Large intestine (tissue), 3 donors: ENCODE measurements at regions not wholly inside any gene's neighbourhood (a gene's known extent, or its start where the extent isn't known, plus 50 kb on each side); places are given as distances from the start of the nearest gene placed in this dataset.
"Not testable (repeated sequence)": the region's sequence is repeated elsewhere in the genome, so short reads cannot be mapped to it uniquely, and the experiment has no call there.

Experiments used
- DNase-seq, 2 donors: peaks; one replicate each; pipeline versions ENCODE4 v3.0.0 to v3.0.0-alpha.2; 2013
- H3K27ac ChIP-seq: one replicate; pipeline ENCODE4 v1.5.1; 2013; ENCODE audit warnings: low read length
- H3K27me3 ChIP-seq: 2 replicates; pipeline ENCODE4 v1.6.1; 2013; ENCODE audit warnings: low read length; ENCODE audit not compliant: control insufficient read depth, insufficient read depth
- H3K36me3 ChIP-seq: 2 replicates; pipeline ENCODE4 v1.6.1; 2013; ENCODE audit warnings: low read length; ENCODE audit not compliant: control insufficient read depth, insufficient read depth
- H3K4me1 ChIP-seq: one replicate; pipeline ENCODE4 v1.6.1; 2013; ENCODE audit warnings: low read length; ENCODE audit not compliant: control insufficient read depth, insufficient read depth
- H3K4me3 ChIP-seq: one replicate; pipeline ENCODE4 v1.5.1; 2013; ENCODE audit warnings: low read length
- H3K9me3 ChIP-seq: one replicate; pipeline ENCODE4 v1.6.1; 2013; ENCODE audit warnings: mild to moderate bottlenecking, low read depth, low read length, moderate library complexity; ENCODE audit not compliant: control insufficient read depth
- WGBS: methylation state at CpG from one replicate; pipeline ENCODE4 v1.1.5; 2013; ENCODE audit warnings: low lambda C conversion rate; ENCODE audit not compliant: insufficient coverage; 5-methylcytosine and 5-hydroxymethylcytosine counted together

DNA sequence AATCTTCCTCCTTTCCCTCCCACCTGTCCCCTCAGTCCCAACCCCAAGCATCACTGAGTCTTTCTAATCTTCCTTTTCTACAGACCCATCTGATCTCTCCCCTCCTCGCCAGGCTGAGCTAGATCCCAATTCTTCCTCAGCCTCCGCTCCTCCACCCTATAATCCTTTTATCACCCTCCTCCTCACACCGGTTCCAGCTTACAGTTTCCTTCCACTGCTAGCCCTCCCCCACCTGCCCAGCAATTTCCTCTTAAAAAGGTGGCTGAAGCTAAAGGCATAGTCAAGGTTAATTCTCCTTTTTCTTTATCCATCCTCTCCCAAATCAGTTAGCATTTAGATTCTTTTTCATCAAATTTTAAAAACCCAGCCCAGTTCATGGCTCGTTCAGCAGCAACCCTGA lies 470.6 kb upstream of the NUDT12 start:
- not testable (repeated sequence) for H3K36me3 ChIP-seq, H3K4me3 ChIP-seq, H3K27ac ChIP-seq, H3K4me1 ChIP-seq, DNase-seq, H3K9me3 ChIP-seq, H3K27me3 ChIP-seq
- 53% methylated on average over 3 of the region's 4 CpGs for WGBS

DNA sequence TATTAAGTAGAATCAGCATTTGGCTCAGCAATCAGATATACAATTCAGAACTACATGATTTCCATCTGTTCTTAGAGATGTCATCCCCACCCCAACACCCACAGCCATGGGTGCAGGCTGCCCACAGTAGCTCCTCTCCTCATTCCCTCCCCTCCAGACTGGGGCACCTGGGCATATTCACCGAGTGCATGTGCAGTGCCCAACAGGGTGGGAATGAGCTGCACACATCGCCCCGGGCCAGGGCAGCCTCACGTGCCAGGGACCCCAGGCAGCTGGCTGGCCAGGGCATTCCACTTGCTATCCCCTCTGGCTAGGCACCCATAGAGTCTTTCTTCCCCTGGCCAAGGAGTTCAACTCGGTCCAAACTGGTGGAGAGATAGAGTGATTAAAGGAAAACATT lies 461.9 kb upstream of the NUDT12 start:
- H3K36me3 ChIP-seq, result no peaks in the 10 kb centered on the region
- H3K4me3 ChIP-seq, result no peak overlapping the region
- H3K4me1 ChIP-seq, result no peaks in the 10 kb centered on the region
- H3K27me3 ChIP-seq, result no peaks in the 10 kb centered on the region
- peaks cover 3% of the 10 kb centered on the region for H3K9me3 ChIP-seq
- no peak overlapping the region for H3K27ac ChIP-seq
- WGBS, result 57% methylated on average over 1 of the region's 5 CpGs
- DNase-seq, result no peak

- Histone ChIP-seq H3K36me3 (no peaks in the 10 kb centered on the region), H3K27ac (no peak overlapping the region), H3K4me1 (no peaks in the 10 kb centered on the region), H3K9me3 (peaks cover 3% of the 10 kb centered on the region), H3K4me3 (no peak overlapping the region), H3K27me3 (no peaks in the 10 kb centered on the region)
- DNase-seq, result no peak
- WGBS, result 100% methylated on average over 1 of the region's 2 CpGs
These were observed 461.1 kb upstream of the NUDT12 start for GRCh38 chr5:104023739-104024138.

DNA sequence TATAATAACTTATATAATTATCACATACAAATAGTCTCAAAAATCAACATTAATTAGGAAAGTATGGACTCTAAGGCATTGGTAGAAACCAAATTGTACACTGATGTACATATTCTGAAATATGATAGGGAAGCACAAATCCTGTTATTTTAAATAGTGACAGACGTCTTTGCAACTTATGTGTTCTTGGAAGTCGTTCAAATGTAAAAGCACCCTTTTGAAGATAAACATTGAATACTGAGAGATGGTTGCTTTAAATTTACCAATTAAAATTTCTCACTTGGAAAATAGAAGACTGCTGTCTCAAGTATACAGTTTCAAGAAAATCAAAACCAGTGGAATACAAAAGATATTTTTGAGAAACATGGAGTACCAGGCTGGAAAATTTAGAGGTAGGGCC lies 457.4 kb upstream of the NUDT12 start:
- Histone ChIP-seq H3K27me3 (no peaks in the 10 kb centered on the region), H3K36me3 (no peaks in the 10 kb centered on the region), H3K9me3 (peaks cover 3% of the 10 kb centered on the region), H3K27ac (no peak overlapping the region), H3K4me3 (no peak overlapping the region), H3K4me1 (no peaks in the 10 kb centered on the region)
- DNase-seq, result no peak
- no CpG with 5 or more reads among the region's 2 CpGs for WGBS

GRCh38 chr5:104018299-104018698 lies 455.7 kb upstream of the NUDT12 start:
- no peaks in the 10 kb centered on the region for H3K4me1 ChIP-seq
- H3K9me3 ChIP-seq, result no peaks in the 10 kb centered on the region
- no peaks in the 10 kb centered on the region for H3K27me3 ChIP-seq
- no peak overlapping the region for H3K4me3 ChIP-seq
- no peaks in the 10 kb centered on the region for H3K36me3 ChIP-seq
- no peak overlapping the region for H3K27ac ChIP-seq
- DNase-seq, result no peak

GRCh38 chr5:104016646-104017045 lies 454.1 kb upstream of the NUDT12 start:
- H3K4me3 ChIP-seq, result no peak overlapping the region
- no peak overlapping the region for H3K27ac ChIP-seq
- no peaks in the 10 kb centered on the region for H3K4me1 ChIP-seq
- H3K36me3 ChIP-seq, result no peaks in the 10 kb centered on the region
- no peaks in the 10 kb centered on the region for H3K9me3 ChIP-seq
- DNase-seq, result no peak
- no CpG with 5 or more reads among the region's 3 CpGs for WGBS
- H3K27me3 ChIP-seq, result no peaks in the 10 kb centered on the region

GRCh38 chr5:104015765-104016164 lies 453.2 kb upstream of the NUDT12 start:
- H3K4me3 ChIP-seq, result no peak overlapping the region
- DNase-seq, result no peak
- H3K9me3 ChIP-seq, result no peaks in the 10 kb centered on the region
- H3K27me3 ChIP-seq, result no peaks in the 10 kb centered on the region
- no CpG with 5 or more reads among the region's 2 CpGs for WGBS
- H3K27ac ChIP-seq, result no peak overlapping the region
- no peaks in the 10 kb centered on the region for H3K4me1 ChIP-seq
- H3K36me3 ChIP-seq, result no peaks in the 10 kb centered on the region

DNA sequence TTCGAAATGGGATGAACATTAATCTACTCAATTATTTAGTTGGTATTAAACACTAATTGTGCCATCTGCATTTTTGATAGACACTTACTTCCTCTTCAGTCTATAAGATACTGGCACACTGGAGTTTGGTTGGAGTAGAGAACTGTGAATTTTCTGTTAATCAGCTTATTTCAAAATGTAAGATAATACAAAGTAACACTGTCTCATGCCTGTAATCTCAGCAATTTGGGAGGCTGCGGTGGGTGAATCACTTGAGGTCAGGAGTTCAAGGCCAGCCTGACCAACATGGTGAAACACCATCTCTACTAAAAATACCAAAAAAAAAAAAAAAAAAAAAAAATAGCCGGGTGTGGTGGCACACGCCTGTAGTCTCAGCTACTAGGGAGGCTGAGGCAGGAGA lies 440.2 kb upstream of the NUDT12 start:
- not testable (repeated sequence) for H3K27ac ChIP-seq, H3K27me3 ChIP-seq, H3K9me3 ChIP-seq, H3K36me3 ChIP-seq, DNase-seq, H3K4me3 ChIP-seq, H3K4me1 ChIP-seq
- WGBS, result 71% methylated on average over 1 of the region's 4 CpGs

- 80% methylated on average over 2 of the region's 2 CpGs for WGBS
- DNase-seq, result no peak
- Histone ChIP-seq H3K4me1 (no peaks in the 10 kb centered on the region), H3K27me3 (no peaks in the 10 kb centered on the region), H3K36me3 (no peaks in the 10 kb centered on the region), H3K27ac (no peak overlapping the region), H3K4me3 (no peak overlapping the region), H3K9me3 (no peaks in the 10 kb centered on the region)
These were observed 438.5 kb upstream of the NUDT12 start for GRCh38 chr5:104001136-104001535.

DNA sequence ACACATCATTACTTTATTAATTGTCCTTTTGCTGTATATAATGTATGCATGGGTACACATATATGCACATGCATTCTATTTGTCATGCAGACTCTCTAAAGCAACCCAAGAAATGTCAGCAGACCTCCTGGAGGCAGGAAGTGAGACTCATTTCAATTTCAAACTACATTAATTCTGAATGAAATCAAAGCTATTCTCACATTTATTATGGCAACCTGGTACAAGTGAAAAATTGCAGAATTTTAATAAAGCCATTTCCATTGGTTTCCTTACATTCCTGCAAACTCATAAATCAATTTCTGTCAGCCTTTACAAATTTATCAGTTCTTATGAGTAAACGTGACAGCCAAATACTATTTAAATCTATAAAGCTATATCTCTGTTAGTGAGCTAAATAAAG lies 430.4 kb upstream of the NUDT12 start:
- no CpG with 5 or more reads among the region's 1 CpG for whole genome bisulfite sequencing
- no peak for DNase-seq
- no peak overlapping the region for H3K4me3 ChIP-seq

DNA sequence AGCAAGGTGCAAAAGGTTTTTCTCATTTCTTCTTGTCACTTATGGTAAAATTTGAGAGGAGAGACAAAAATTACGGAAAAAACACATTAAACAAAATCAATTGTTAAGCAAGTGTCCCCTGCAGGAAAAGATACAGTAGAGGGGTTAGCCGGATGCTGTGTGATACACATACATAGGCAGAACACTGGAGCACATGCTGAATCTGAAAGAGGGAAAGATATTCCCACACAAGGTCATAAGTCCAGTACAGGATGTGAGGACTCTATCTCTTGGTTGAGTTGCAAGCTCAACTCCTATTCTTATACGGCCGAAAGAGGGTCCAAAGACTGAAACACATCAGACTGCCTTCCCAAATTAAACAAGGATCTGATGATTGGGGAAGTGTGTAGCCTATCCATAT lies 427.5 kb upstream of the NUDT12 start:
- Histone ChIP-seq H3K36me3 (no peaks in the 10 kb centered on the region), H3K27me3 (no peaks in the 10 kb centered on the region), H3K9me3 (no peaks in the 10 kb centered on the region), H3K27ac (no peak overlapping the region), H3K4me1 (no peaks in the 10 kb centered on the region), H3K4me3 (no peak overlapping the region)
- 89% methylated on average over 1 of the region's 4 CpGs for WGBS
- no peak for DNase-seq

More for the DNA sequence above, 430.4 kb upstream of the NUDT12 start:
- no peak overlapping the region for H3K27ac ChIP-seq
- H3K27me3 ChIP-seq, result no peaks in the 10 kb centered on the region
- H3K36me3 ChIP-seq, result no peaks in the 10 kb centered on the region
- no peaks in the 10 kb centered on the region for H3K4me1 ChIP-seq
- H3K9me3 ChIP-seq, result no peaks in the 10 kb centered on the region
